Loucy (cell line): ENCODE measurements at regions not wholly inside any gene's neighbourhood (a gene's known extent, or its start where the extent isn't known, plus 50 kb on each side); places are given as distances from the start of the nearest gene placed in this dataset.

ENCODE experiments used
- CTCF ChIP-seq: fragments of 200-600 bp; sonication (generic); conservative IDR thresholded peaks from 2 replicates; pipeline ENCODE4 v1.5.1; 2014; ENCODE audit warnings: mild to moderate bottlenecking, antibody characterized with exemption, low read length
- EZH2phosphoT487 ChIP-seq: fragments of 200-600 bp; IDR thresholded peaks from 2 replicates; pipeline ENCODE4 v1.6.1; 2018; ENCODE audit warnings: antibody characterized with exemption, mild to moderate bottlenecking, moderate library complexity, borderline replicate concordance

GRCh38 chr11:27875831-27876775 is 175.8 kb upstream of the BDNF start:
- no peak for TF ChIP-seq CTCF
- no peak for TF ChIP-seq EZH2phosphoT487
